Panc1 (cell line): ENCODE measurements at regions not wholly inside any gene's neighbourhood (a gene's known extent, or its start where the extent isn't known, plus 50 kb on each side); places are given as distances from the start of the nearest gene placed in this dataset.

Experiments used
- CTCF ChIP-seq: fragments of 450-650 bp; IDR thresholded peaks from 2 replicates; pipeline ENCODE4 v1.5.1; 2017; ENCODE audit warnings: mild to moderate bottlenecking
- POLR2AphosphoS5 ChIP-seq: IDR thresholded peaks from 2 replicates; pipeline ENCODE4 v1.6.1; 2012; ENCODE audit warnings: mild to moderate bottlenecking, low read depth, low read length, moderate library complexity
- REST ChIP-seq, 2 experiments: IDR thresholded peaks; 2 replicates each; pipeline ENCODE4 v1.6.1; 2011 to 2012; ENCODE audit warnings: low read depth in 2 of 2, control low read depth in 1 of 2, low read length in 1 of 2, mild to moderate bottlenecking in 1 of 2, moderate library complexity in 1 of 2; ENCODE audit not compliant: insufficient read depth in 1 of 2
- SIN3A ChIP-seq: IDR thresholded peaks from 2 replicates; pipeline ENCODE4 v1.6.1; 2012; ENCODE audit warnings: low read depth, mild to moderate bottlenecking, low read length, moderate library complexity, borderline replicate concordance; ENCODE audit not compliant: insufficient read depth
- TCF7L2 ChIP-seq: IDR thresholded peaks from 2 replicates; pipeline ENCODE4 v1.6.1; 2011; ENCODE audit warnings: mild to moderate bottlenecking, low read depth, low read length, inconsistent platforms

- TF ChIP-seq POLR2AphosphoS5 (no peak), CTCF (no peak), REST (IDR thresholded peaks at IDR 0.05; ENCODE audit: insufficient read depth in 1 of 2, low read depth in 2 of 2, low read length in 1 of 2) (no peak), SIN3A (no peak), TCF7L2 (no peak)
Observed at GRCh38 chr5:169351721-169352120, 50.8 kb upstream of the SLIT3 start.
